ENCODE measurements at regions not wholly inside any gene's neighbourhood (a gene's known extent, or its start where the extent isn't known, plus 50 kb on each side); places are given as distances from the start of the nearest gene placed in this dataset.

DNA sequence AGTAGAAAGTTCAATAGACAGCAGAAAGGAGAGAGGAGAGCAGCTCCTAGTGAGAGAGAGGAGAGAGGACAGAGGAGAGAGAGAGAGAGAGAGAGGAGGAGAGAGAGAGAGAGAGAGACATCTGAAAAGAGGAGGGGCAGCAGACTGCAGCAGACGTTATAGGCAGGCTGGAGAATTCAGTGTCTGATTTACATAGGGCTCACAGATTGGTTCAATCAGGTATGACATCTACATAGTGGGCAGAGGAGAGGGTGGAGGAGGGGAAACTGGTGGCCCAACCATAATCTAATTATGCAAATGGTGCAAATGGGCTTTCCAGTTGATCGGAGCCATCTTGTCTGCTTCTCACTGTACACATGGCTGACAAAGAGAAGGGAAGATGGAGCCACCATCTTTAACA, 221.3 kb upstream of the TRPC4 start:
- TF ChIP-seq, protein P1, sequence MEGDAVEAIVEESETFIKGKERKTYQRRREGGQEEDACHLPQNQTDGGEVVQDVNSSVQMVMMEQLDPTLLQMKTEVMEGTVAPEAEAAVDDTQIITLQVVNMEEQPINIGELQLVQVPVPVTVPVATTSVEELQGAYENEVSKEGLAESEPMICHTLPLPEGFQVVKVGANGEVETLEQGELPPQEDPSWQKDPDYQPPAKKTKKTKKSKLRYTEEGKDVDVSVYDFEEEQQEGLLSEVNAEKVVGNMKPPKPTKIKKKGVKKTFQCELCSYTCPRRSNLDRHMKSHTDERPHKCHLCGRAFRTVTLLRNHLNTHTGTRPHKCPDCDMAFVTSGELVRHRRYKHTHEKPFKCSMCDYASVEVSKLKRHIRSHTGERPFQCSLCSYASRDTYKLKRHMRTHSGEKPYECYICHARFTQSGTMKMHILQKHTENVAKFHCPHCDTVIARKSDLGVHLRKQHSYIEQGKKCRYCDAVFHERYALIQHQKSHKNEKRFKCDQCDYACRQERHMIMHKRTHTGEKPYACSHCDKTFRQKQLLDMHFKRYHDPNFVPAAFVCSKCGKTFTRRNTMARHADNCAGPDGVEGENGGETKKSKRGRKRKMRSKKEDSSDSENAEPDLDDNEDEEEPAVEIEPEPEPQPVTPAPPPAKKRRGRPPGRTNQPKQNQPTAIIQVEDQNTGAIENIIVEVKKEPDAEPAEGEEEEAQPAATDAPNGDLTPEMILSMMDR (IDR thresholded peaks at IDR 0.05; ENCODE audit: low read length): no peak
- TF ChIP-seq EZH2 (IDR thresholded peaks at IDR 0.05; ENCODE audit: borderline replicate concordance, low read length): no peak

All from OCI-LY1 (cell line).